GM18498 (cell line): ENCODE measurements at regions not wholly inside any gene's neighbourhood (a gene's known extent, or its start where the extent isn't known, plus 50 kb on each side); places are given as distances from the start of the nearest gene placed in this dataset.

Experiments used
- ATAC-seq: cut with Tn5 transposase; IDR thresholded peaks from one replicate; pipeline ENCODE4 v1.9.1; 2021; ENCODE audit warnings: mild to moderate bottlenecking, moderate library complexity; ENCODE audit not compliant: unreplicated experiment

GRCh38 chr2:196224756-196225155 lies 53.4 kb upstream of the STK17B start:
- ATAC-seq, result no peak

- no peak for ATAC-seq
Observed at GRCh38 chr2:196225213-196225612, 53.8 kb upstream of the STK17B start.

DNA sequence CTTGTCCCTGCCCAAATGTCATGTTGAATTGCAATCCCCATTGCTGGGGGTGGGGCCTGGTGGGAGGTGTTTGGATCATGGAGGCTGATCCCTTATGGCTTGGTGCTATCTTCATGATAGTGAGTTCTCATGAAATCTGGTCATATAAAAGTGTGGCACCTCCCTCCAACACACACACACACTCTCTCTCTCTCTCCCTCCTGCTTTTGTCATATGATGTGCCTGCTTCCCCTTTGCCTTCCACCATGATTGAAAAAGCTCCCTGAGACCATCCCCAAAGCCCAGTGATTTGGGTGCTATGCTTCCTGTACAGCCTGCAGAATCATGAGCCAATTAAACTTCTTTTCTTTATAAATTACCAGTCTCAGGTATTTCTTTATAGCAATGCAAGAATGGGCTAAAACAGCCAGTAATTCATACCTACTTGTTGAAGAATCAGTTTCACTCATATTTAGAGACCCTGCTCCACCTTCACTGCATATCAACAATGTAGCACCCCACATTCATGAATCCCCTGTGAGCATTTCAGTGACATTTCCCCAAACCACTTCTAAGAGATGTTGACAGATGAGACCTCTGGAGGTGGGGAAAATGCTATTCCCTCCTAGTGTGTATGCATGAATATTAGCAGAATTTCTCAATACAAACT lies 54.8 kb upstream of the STK17B start:
- ATAC-seq, result no peak

GRCh38 chr2:196226707-196227065 lies 55.3 kb upstream of the STK17B start:
- no peak for ATAC-seq

GRCh38 chr2:196229013-196229412 lies 57.6 kb upstream of the STK17B start:
- no peak for ATAC-seq

DNA sequence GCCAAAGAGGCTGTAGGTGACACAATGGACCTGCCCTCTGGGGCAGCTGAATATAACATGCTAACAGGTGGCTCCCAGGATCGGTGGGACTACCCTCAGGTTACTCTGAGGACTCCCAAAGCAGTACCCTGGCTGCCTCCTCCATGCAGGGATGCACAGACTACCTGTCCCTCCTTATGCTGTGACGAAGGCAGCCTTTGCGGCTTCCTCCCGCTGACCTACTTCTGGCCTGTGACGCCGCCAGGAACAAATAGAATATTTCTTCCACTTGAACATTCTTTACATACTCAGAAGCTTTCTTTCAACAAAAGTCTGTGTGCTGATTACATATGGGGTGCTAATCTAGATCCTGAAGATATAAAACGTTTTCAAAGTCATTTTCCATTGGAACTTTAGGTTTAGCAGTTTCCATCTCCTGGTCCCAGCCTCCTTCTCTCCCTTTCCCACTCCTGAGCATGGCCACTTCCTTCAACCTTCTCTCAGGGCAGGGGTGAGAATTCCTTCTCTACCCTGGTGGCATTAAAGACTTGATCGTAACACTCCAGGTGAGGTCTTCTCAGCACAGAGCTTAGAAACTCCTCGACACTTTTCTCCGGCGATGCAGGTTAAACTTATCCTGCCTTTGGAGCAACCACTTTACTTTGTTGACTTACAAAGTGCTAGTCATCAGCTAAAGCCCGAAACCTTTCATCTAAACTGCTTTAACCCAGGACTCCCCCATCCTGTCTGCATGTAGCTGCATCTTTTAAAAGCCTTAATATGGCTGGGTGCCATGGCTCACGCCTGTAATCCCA lies 58.9 kb upstream of the STK17B start:
- ATAC-seq, result no peak

DNA sequence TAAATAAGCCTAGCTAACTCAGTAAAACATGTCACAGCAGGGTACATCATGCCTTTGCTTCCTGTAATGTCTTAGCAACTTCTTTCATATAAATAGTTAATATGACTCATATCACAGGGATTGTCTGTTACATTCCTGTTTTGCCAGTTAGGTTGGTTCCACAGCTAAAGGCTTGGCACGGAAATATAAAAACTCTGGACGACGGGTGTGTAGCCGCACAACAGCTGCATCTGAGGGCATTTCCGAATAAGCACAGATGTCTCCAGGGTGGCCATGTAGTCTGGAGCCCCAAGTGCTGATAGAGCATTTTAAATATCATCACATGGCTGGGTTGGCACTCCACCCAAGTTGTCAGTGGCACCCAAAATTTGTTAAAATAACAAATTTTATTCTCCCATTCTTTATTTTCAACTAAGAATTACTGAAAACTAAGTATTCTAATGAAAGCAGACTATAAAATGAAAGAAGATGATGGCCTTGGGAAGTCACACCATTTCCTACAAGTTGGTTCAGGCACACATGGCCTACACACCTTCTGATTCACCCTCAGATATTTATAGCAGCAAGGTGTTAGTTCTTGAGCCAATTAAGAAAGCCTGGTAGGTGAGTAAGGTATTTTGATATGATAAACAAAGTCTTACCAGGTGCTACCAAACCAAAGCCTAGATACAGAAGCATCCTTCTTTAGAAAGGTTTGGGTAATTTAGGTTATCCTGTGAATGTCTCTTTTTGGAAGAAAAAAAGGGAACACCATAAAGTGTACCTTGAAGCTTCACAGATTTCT lies 61.8 kb upstream of the STK17B start:
- ATAC-seq, result peak; percentile 28

DNA sequence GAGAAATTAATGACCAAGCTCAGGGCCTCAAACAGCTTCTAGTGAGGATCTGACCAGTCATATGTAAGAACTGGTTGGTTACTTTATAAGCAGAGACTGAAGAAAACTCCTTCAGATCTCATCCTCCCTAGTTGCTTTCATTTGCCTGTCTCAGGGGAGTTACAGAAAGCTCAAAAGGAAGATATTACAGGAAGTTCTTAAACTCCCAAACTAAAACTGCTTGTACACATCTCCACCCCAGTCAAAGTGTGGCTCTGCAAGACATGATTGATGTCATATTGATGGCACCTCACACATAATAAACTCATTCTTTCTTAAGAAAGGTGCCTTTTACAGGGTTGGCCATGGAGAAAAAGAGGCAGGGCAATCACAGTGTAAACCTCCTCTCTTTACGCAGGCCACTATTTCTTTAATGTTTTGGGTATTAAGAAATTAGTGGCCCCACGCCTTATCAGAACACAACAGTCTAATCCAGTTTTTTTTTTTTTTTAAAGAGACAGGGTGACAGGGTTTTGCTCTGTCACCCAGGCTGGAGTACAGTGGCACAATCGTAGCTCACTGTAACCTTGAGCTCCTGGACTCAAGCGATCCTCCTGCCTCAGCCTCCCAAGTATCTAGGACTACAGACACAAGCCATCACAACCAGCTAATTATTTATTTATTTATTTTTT lies 62.6 kb upstream of the STK17B start:
- ATAC-seq, result peak; percentile 76

GRCh38 chr2:196234672-196235071 lies 63.3 kb upstream of the STK17B start:
- peak; percentile 49 for ATAC-seq

DNA sequence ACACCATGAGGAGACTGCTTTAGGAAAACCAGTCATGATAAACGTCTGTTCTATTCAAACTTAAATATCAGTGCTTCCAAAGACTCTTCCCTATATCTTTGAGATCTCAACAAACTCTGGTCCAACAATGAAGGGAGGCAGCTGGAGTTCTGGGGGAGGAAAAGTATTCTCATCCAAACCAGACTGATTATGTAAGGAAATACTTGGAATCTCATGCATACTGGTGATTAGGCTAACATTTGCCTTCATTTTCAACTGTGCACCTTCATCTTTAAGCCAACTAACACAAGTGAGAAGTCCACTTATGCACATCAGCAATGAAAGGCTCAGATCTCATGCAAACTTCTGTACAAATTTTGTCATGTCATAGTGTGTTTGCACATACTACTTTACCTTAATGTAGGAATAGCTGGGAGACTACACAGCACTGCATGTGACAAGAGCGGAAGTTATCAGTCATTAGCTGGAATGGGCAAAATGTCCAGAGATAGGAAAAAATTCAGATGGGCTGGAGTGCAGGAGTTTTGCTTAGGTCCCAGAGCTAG lies 67.5 kb upstream of the STK17B start:
- no peak for ATAC-seq

DNA sequence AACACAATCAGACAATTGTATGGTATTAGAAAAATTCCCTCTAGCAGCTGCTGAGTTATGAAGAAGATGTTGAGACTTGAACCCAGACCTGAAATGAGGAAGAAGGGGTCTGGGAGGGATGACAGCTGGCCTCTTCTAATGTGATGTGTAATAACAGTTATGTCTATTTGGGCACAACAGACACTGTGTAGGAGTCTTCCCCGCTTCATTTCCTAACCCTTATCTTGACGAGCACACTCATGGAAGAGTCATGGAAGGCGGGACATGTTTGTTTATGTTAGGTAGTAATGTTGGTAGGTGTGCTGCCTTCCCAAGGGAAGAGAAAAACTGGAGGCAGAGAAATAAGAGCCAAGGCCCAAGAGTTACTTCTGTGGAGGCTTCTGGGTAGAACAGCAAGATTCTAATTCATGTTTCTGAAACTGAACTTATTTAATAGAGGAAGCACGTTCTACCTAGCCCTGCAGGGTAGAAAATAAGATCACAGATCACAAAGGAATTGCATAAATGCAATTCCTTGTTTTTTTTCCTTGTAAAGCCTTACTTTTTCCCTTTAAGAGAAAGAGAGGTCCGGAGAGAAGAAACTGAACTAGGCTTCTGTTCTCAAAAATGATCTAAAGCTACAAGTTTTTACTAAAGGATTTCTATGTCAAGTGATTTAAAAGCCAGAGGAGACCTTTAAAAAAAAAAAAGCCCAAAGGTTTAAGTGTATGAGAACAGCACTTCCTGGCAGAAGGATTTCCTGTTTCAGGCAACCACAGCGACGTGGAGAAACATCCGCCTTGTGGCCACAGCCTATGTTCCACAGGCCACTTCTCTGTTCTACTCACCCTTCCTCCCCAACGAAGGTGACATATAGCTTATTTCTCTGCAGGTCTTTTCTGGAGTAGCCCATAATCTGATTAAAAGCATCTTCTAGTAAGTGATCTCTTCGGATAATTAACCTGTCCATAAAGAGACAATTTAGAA lies 68.5 kb upstream of the STK17B start:
- ATAC-seq, result peak; percentile 82

- peak; percentile 21 for ATAC-seq
Observed at GRCh38 chr2:196241175-196241574, 69.8 kb upstream of the STK17B start.

DNA sequence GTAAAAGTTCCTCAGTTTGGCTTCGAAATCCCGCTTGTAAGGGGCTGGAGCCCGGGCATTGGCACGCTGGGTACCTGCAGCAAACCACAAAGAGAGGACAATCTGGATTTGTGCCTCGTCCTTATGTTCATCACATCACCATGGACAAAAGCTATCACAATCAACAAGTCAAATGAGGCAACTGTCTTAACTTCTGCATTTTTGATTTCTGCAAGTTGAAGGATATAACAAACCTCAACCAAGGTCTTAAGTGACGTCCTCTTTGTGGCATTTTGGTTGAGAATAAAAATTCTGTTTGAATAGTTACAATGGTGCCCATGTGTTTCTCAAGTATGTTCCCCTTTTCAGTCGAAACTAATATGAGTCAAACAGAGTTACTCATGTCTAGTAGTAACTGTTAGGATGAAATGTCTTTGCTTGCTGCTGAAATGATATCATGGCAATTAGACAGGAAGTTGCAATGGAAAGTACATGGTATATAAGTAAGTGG lies 70.8 kb upstream of the STK17B start:
- ATAC-seq, result peak; percentile 85

DNA sequence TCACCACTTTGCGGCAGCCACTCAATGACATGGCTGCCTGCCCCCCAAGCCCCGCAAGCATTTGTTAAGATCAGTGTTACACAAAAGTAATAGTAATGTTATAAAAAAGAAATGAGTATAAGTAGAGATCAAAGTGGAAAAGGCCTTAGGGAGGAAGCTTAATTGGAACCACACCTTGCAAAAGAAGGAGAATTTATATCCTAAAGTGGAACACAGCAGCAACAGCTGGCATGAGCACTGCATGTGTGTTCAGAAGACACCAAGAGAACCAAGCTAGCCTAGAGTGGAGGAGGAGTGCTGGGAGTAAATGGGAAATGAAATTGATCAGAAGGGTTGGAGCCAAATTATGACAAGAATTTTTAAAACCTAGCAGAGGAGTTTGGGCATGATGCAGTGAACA lies 73.1 kb upstream of the STK17B start:
- no peak for ATAC-seq

- no peak for ATAC-seq
Observed at GRCh38 chr2:196244966-196245365, 73.6 kb upstream of the STK17B start.

GRCh38 chr2:196245378-196246140 lies 74.2 kb upstream of the STK17B start:
- ATAC-seq, result no peak

GRCh38 chr2:196247114-196247975 lies 76.0 kb upstream of the STK17B start:
- no peak for ATAC-seq

- no peak for ATAC-seq
Observed at GRCh38 chr2:196247976-196248280, 76.5 kb upstream of the STK17B start.
